Fibroblast of pulmonary artery (primary cell): ENCODE measurements at regions not wholly inside any gene's neighbourhood (a gene's known extent, or its start where the extent isn't known, plus 50 kb on each side); places are given as distances from the start of the nearest gene placed in this dataset.
"Not testable (repeated sequence)": the region's sequence is repeated elsewhere in the genome, so short reads cannot be mapped to it uniquely, and the experiment has no call there.

ENCODE experiments used
- DNase-seq: peaks from one replicate; pipeline ENCODE4 v3.0.0-alpha.2; 2010; ENCODE audit warnings: low read depth
- H3K4me3 ChIP-seq: replicated peaks from 2 replicates; pipeline ENCODE4 v1.5.1; 2011; ENCODE audit warnings: low read depth, mild to moderate bottlenecking, control low read depth, low read length, moderate library complexity
- CTCF ChIP-seq: IDR thresholded peaks from 2 replicates; pipeline ENCODE4 v1.5.1; 2011; ENCODE audit warnings: mild to moderate bottlenecking, control low read depth, low read length, inconsistent platforms; ENCODE audit errors: missing control alignments

- no peak for TF ChIP-seq CTCF
- no peak overlapping the region for H3K4me3 ChIP-seq
- no peak for DNase-seq
These were observed 200.6 kb upstream of the IRAK1BP1 start for GRCh38 chr6:78666764-78667163.

GRCh38 chr6:78670156-78670555, 197.2 kb upstream of the IRAK1BP1 start:
- H3K4me3 ChIP-seq: no peak overlapping the region
- TF ChIP-seq CTCF: no peak
- DNase-seq: no peak

- no peak overlapping the region for H3K4me3 ChIP-seq
- no peak for TF ChIP-seq CTCF
- no peak for DNase-seq
These were observed 196.5 kb upstream of the IRAK1BP1 start for GRCh38 chr6:78670802-78671201.

- DNase-seq, H3K4me3 ChIP-seq: not testable (repeated sequence)
These were observed 191.0 kb upstream of the IRAK1BP1 start for GRCh38 chr6:78676069-78677007.

- TF ChIP-seq CTCF: no peak
- no peak for DNase-seq
- no peak overlapping the region for H3K4me3 ChIP-seq
These were observed 178.7 kb upstream of the IRAK1BP1 start for GRCh38 chr6:78688668-78689067.

- H3K4me3 ChIP-seq: no peak overlapping the region
- no peak for TF ChIP-seq CTCF
- DNase-seq: peak; percentile 10
These were observed 173.5 kb upstream of the IRAK1BP1 start for GRCh38 chr6:78693835-78694234.

- not testable (repeated sequence) for H3K4me3 ChIP-seq, DNase-seq
These were observed 172.7 kb upstream of the IRAK1BP1 start for GRCh38 chr6:78694628-78695027.

GRCh38 chr6:78700991-78701390, 166.4 kb upstream of the IRAK1BP1 start:
- no peak overlapping the region for H3K4me3 ChIP-seq
- no peak for TF ChIP-seq CTCF
- no peak for DNase-seq
